K562 (cell line): ENCODE measurements at regions not wholly inside any gene's neighbourhood (a gene's known extent, or its start where the extent isn't known, plus 50 kb on each side); places are given as distances from the start of the nearest gene placed in this dataset.

ENCODE experiments used
- ATAC-seq: fragments of 200-7000 bp; cut with Tn5 transposase; 3 replicates; pipeline ENCODE4 v1.9.1; 2020; ENCODE audit warnings: moderate library complexity
- BruUV-seq: library from RNA; stranded (reverse); fragments of 400-500 nt; replicated peaks from 2 replicates; lab custom pipeline; 2021; lab: Mats Ljungman, UMichigan
- CTCF ChIA-PET: fragments of 300-600 bp; formaldehyde crosslinking; extraction: SDS; loops from one replicate; lab custom pipeline; 2021; ENCODE audit warnings: low intra/inter-chr PET ratio; lab: Yijun Ruan, JAX
- POLR2A ChIA-PET: fragments of 300-600, 350-650 bp; sonication (Branson Sonifier 250); formaldehyde crosslinking; extraction: SDS; loops from one replicate; lab custom pipeline; 2021; ENCODE audit warnings: antibody characterized with exemption, inconsistent platforms; lab: Yijun Ruan, JAX
- DNase-seq, 4 experiments: peaks; one replicate each; pipeline versions ENCODE4 v3.0.0 to v3.0.0-alpha.2; 2011 to 2018; ENCODE audit warnings: low spot score in 3 of 4, mixed read lengths in 3 of 4; ENCODE audit errors: extremely low read depth in 1 of 4
- FAIRE-seq: peaks from 2 replicates; lab custom pipeline; 2011; peaks lifted over from hg19 to GRCh38; lab: Jason Lieb, UNC
- H2AFZ ChIP-seq: 2 replicates; pipeline ENCODE4 v1.6.0; 2011; ENCODE audit warnings: low read depth, low read length, control low read depth, inconsistent platforms
- H3K27ac ChIP-seq: fragments of 200-600 bp; 3 replicates; pipeline ENCODE4 v1.8.0; 2011; ENCODE audit warnings: low read depth, mild to moderate bottlenecking, control low read depth, inconsistent platforms, low read length, moderate library complexity, mixed read lengths; ENCODE audit errors: extremely low read depth
- H3K27me3 ChIP-seq, 2 experiments: fragments of 300-600 bp in 1 of 2; 2 replicates in 1 of 2; 3 replicates in 1 of 2; pipeline versions ENCODE4 v1.6.0 to v1.8.0; 2011; ENCODE audit warnings: inconsistent platforms in 2 of 2, low read length in 2 of 2, mild to moderate bottlenecking in 1 of 2, mixed read lengths in 1 of 2, moderate library complexity in 1 of 2; ENCODE audit not compliant: control insufficient read depth in 2 of 2, insufficient read depth in 2 of 2
- H3K36me3 ChIP-seq: fragments of 300-600 bp; 3 replicates; pipeline ENCODE4 v1.8.0; 2011; ENCODE audit warnings: mild to moderate bottlenecking, low read length, inconsistent platforms; ENCODE audit not compliant: control insufficient read depth, insufficient read depth
- H3K4me1 ChIP-seq, 2 experiments: fragments of 200-600 bp in 1 of 2; replicated peaks in 1 of 2; 2 replicates in 1 of 2; 3 replicates in 1 of 2; pipeline versions ENCODE4 v1.5.1 to v1.8.0; 2011; ENCODE audit warnings: inconsistent platforms in 2 of 2, low read length in 2 of 2, mild to moderate bottlenecking in 1 of 2, mixed read lengths in 1 of 2, moderate library complexity in 1 of 2; ENCODE audit not compliant: control insufficient read depth in 2 of 2, insufficient read depth in 2 of 2
- H3K4me2 ChIP-seq: 2 replicates; pipeline ENCODE4 v1.6.1; 2011; ENCODE audit warnings: low read length, control low read depth, inconsistent platforms, mixed read lengths; ENCODE audit not compliant: insufficient read depth
- H3K4me3 ChIP-seq: fragments of 200-600 bp; sonication (generic), shearing (Covaris generic); 2 replicates; pipeline ENCODE4 v1.5.1; 2016; ENCODE audit warnings: control low read depth, inconsistent platforms
- H3K79me2 ChIP-seq: fragments of 200-600 bp; 3 replicates; pipeline ENCODE4 v1.8.0; 2011; ENCODE audit warnings: low read length, inconsistent platforms; ENCODE audit not compliant: control insufficient read depth, insufficient read depth
- H3K9ac ChIP-seq, 2 experiments: 2 replicates each; pipeline versions ENCODE4 v1.6.0 to v1.6.1; 2011; ENCODE audit warnings: low read depth in 2 of 2, low read length in 2 of 2, control low read depth in 1 of 2, inconsistent platforms in 1 of 2, mild to moderate bottlenecking in 1 of 2, mixed read lengths in 1 of 2; ENCODE audit not compliant: insufficient read depth in 1 of 2
- H3K9me1 ChIP-seq: one replicate; pipeline ENCODE4 v1.6.0; 2011; ENCODE audit warnings: inconsistent platforms, mild to moderate bottlenecking, low read length, moderate library complexity; ENCODE audit not compliant: control insufficient read depth, insufficient read depth
- H3K9me3 ChIP-seq: replicated peaks from 2 replicates; pipeline ENCODE4 v1.5.1; 2011; ENCODE audit warnings: low read depth, low read length, inconsistent platforms; ENCODE audit not compliant: control insufficient read depth, insufficient read depth
- H4K20me1 ChIP-seq: replicated peaks from 2 replicates; pipeline ENCODE4 v1.6.1; 2011; ENCODE audit warnings: low read length, inconsistent platforms, mixed read lengths; ENCODE audit not compliant: control insufficient read depth, insufficient read depth
- ADNP ChIP-seq: fragments of 200-800 bp; sonication (Bioruptor generic); IDR thresholded peaks from 2 replicates; pipeline ENCODE4 v1.6.1; 2016; ENCODE audit warnings: missing genetic modification characterization, missing compliant biosample characterization
- CBX5 ChIP-seq: IDR thresholded peaks from 2 replicates; pipeline ENCODE4 v1.6.1; 2014; ENCODE audit warnings: low read depth, borderline replicate concordance
- CHAMP1 ChIP-seq: fragments of 450-650 bp; IDR thresholded peaks from 2 replicates; pipeline ENCODE4 v1.6.1; 2016; ENCODE audit warnings: mild to moderate bottlenecking
- GABPB1 ChIP-seq: sonication (generic); formaldehyde crosslinking; IDR thresholded peaks from 2 replicates; pipeline ENCODE4 v1.8.0; 2022; ENCODE audit warnings: mild to moderate bottlenecking, missing genetic modification reagents
- GMEB1 ChIP-seq: fragments of 250-450 bp; sonication (Bioruptor Pico); IDR thresholded peaks from 2 replicates; pipeline ENCODE4 v1.4.0; 2020; ENCODE audit warnings: mild to moderate bottlenecking
- NFIC ChIP-seq: fragments of 450-650 bp; IDR thresholded peaks from 2 replicates; pipeline ENCODE4 v1.6.1; 2017; ENCODE audit warnings: mild to moderate bottlenecking, inconsistent platforms
- PRDM10 ChIP-seq: fragments of 450-650 bp; IDR thresholded peaks from 2 replicates; pipeline ENCODE4 v1.6.1; 2018; ENCODE audit not compliant: partially characterized antibody
- ZSCAN32 ChIP-seq: fragments of 450-650 bp; formaldehyde crosslinking; IDR thresholded peaks from 2 replicates; pipeline ENCODE4 v1.4.0; 2020; ENCODE audit warnings: mild to moderate bottlenecking, moderate library complexity
- ZZZ3 ChIP-seq: fragments of 450-650 bp; IDR thresholded peaks from 2 replicates; pipeline ENCODE4 v1.6.1; 2016; ENCODE audit warnings: antibody characterized with exemption, mild to moderate bottlenecking, moderate library complexity
- WGBS: fragments of 100-300 bp; shearing (Covaris generic); methylation state at CpG from one replicate; pipeline ENCODE4 v1.1.6; 2016; ENCODE audit warnings: low coverage, mixed read lengths; ENCODE audit not compliant: insufficient coverage; ENCODE audit errors: missing lambda C conversion rate; 5-methylcytosine and 5-hydroxymethylcytosine counted together
- in situ Hi-C: fragments of 300-500 bp; cut with MboI; formaldehyde crosslinking; loops from 4 replicates; pipeline ENCODE4 v1.15.0; 2018; ENCODE audit warnings: inconsistent platforms, mixed read lengths
- intact Hi-C: fragments of 100-400 bp; cut with micrococcal nuclease; formaldehyde crosslinking; loops from 2 replicates; pipeline ENCODE4 v1.14.2; 2022

GRCh38 chr5:2262620-2263019, 379.9 kb upstream of the IRX4 start:
- POLR2A ChIA-PET = no interaction called here
- DNase-seq = no peak
- intact Hi-C loops = no loop called here
- CTCF ChIA-PET = no interaction called here
- 0% methylated on average over 9 of the region's 9 CpGs for WGBS
- no peaks in the 10 kb centered on the region for H3K36me3 ChIP-seq
- in situ Hi-C loops = no loop called here
- H3K4me3 ChIP-seq = no peak overlapping the region
- peaks cover 11% of the 10 kb centered on the region; the same call in 1 of the 2 replicates for H4K20me1 ChIP-seq
- no peaks in the 10 kb centered on the region for H3K9me3 ChIP-seq
- H3K27me3 ChIP-seq = peaks cover 11 to 36% of the 10 kb centered on the region in 2 experiments
- no peak overlapping the region for H3K4me2 ChIP-seq
- no peaks in the 10 kb centered on the region for H3K9me1 ChIP-seq
- H2AFZ ChIP-seq = no peak overlapping the region
- H3K79me2 ChIP-seq = no peaks in the 10 kb centered on the region
- no peak overlapping the region for H3K9ac ChIP-seq
- FAIRE-seq = no peak
- BruUV-seq = no TSS peak
- no peaks in the 10 kb centered on the region; a peak in 1 of 5 replicates for H3K4me1 ChIP-seq
- TF ChIP-seq ZZZ3 = no peak
- no peak for TF ChIP-seq NFIC
- no peak for TF ChIP-seq GMEB1 (CRISPR knock-in tag)
- TF ChIP-seq GABPB1 = no peak
- TF ChIP-seq PRDM10 = no peak
- TF ChIP-seq CHAMP1 = no peak
- no peak for TF ChIP-seq ZSCAN32 (CRISPR knock-in tag)
- no peak for TF ChIP-seq CBX5
- TF ChIP-seq ADNP (tag) = no peak
- ATAC-seq = no peak
- H3K27ac ChIP-seq = no peak overlapping the region
